H9 (cell line): ENCODE measurements at regions not wholly inside any gene's neighbourhood (a gene's known extent, or its start where the extent isn't known, plus 50 kb on each side); places are given as distances from the start of the nearest gene placed in this dataset.

Experiments used
- DNase-seq: peaks from one replicate; pipeline ENCODE4 v3.0.0-alpha.2; 2017
- H2AFZ ChIP-seq: one replicate; pipeline ENCODE4 v1.6.1; 2013; ENCODE audit warnings: mild to moderate bottlenecking, low read length, control low read depth, moderate library complexity
- H2AK5ac ChIP-seq: 2 replicates; pipeline ENCODE4 v1.6.1; 2013; ENCODE audit warnings: low read length, control low read depth, mixed read lengths; ENCODE audit not compliant: insufficient read length
- H2BK120ac ChIP-seq: one replicate; pipeline ENCODE4 v1.6.1; 2013; ENCODE audit warnings: low read depth, mild to moderate bottlenecking, low read length, control low read depth, inconsistent platforms; ENCODE audit not compliant: poor library complexity, severe bottlenecking
- H2BK12ac ChIP-seq: 2 replicates; pipeline ENCODE4 v1.6.1; 2013; ENCODE audit warnings: low read length, control low read depth, mixed read lengths, low read depth; ENCODE audit not compliant: insufficient read length
- H2BK15ac ChIP-seq: 2 replicates; pipeline ENCODE4 v1.6.1; 2013; ENCODE audit warnings: low read depth, low read length, control low read depth
- H2BK20ac ChIP-seq: one replicate; pipeline ENCODE4 v1.6.1; 2013; ENCODE audit warnings: low read depth, mild to moderate bottlenecking, low read length, control low read depth, inconsistent platforms; ENCODE audit not compliant: poor library complexity, severe bottlenecking
- H2BK5ac ChIP-seq: 2 replicates; pipeline ENCODE4 v1.6.1; 2013; ENCODE audit warnings: low read length, control low read depth, mixed read lengths; ENCODE audit not compliant: insufficient read length
- H3K14ac ChIP-seq: 2 replicates; pipeline ENCODE4 v1.6.1; 2013; ENCODE audit warnings: low read length, control low read depth; ENCODE audit not compliant: insufficient read depth
- H3K18ac ChIP-seq: 2 replicates; pipeline ENCODE4 v1.6.1; 2013; ENCODE audit warnings: low read depth, mild to moderate bottlenecking, mixed read lengths, low read length, control low read depth; ENCODE audit not compliant: insufficient read length
- H3K23ac ChIP-seq: 2 replicates; pipeline ENCODE4 v1.6.1; 2013; ENCODE audit warnings: low read length, control low read depth, mixed read lengths, low read depth; ENCODE audit not compliant: insufficient read length
- H3K23me2 ChIP-seq: 2 replicates; pipeline ENCODE4 v1.6.1; 2013; ENCODE audit warnings: low read depth, mild to moderate bottlenecking, mixed read lengths, low read length, control low read depth; ENCODE audit not compliant: insufficient read length, poor library complexity, severe bottlenecking
- H3K27ac ChIP-seq: 2 replicates; pipeline ENCODE4 v1.5.1; 2013; ENCODE audit warnings: low read length, control low read depth, mixed read lengths, low read depth; ENCODE audit not compliant: insufficient read length
- H3K27me3 ChIP-seq: 2 replicates; pipeline ENCODE4 v1.6.1; 2013; ENCODE audit warnings: low read length, control low read depth, inconsistent platforms; ENCODE audit not compliant: insufficient read depth
- H3K4ac ChIP-seq: 2 replicates; pipeline ENCODE4 v1.6.1; 2013; ENCODE audit warnings: low read depth, mild to moderate bottlenecking, control low read depth, inconsistent platforms, low read length, moderate library complexity
- H3K4me1 ChIP-seq: 2 replicates; pipeline ENCODE4 v1.6.1; 2013; ENCODE audit warnings: low read length, control low read depth, inconsistent platforms; ENCODE audit not compliant: insufficient read depth
- H3K4me2 ChIP-seq: 2 replicates; pipeline ENCODE4 v1.6.1; 2013; ENCODE audit warnings: low read length, control low read depth, mixed read lengths; ENCODE audit not compliant: insufficient read length, insufficient read depth
- H3K56ac ChIP-seq: 2 replicates; pipeline ENCODE4 v1.6.1; 2013; ENCODE audit warnings: low read depth, mild to moderate bottlenecking, mixed read lengths, low read length, control low read depth; ENCODE audit not compliant: insufficient read length
- H3K79me1 ChIP-seq: 2 replicates; pipeline ENCODE4 v1.6.1; 2013; ENCODE audit warnings: low read depth, mild to moderate bottlenecking, moderate library complexity, low read length, control low read depth, inconsistent platforms; ENCODE audit not compliant: insufficient read depth, poor library complexity, severe bottlenecking
- H3K79me2 ChIP-seq: 2 replicates; pipeline ENCODE4 v1.6.1; 2013; ENCODE audit warnings: low read length, control low read depth, inconsistent platforms; ENCODE audit not compliant: insufficient read depth
- H3K9ac ChIP-seq: 2 replicates; pipeline ENCODE4 v1.6.1; 2013; ENCODE audit warnings: low read length, control low read depth, mixed read lengths; ENCODE audit not compliant: insufficient read length; ENCODE audit errors: extremely low read depth
- H3K9me3 ChIP-seq: one replicate; pipeline ENCODE4 v1.6.1; 2013; ENCODE audit warnings: low read depth, low read length, inconsistent platforms; ENCODE audit not compliant: control insufficient read depth
- H3T11ph ChIP-seq: one replicate; pipeline ENCODE4 v1.6.1; 2013; ENCODE audit warnings: mild to moderate bottlenecking, low read length, control low read depth, inconsistent platforms
- H4K20me1 ChIP-seq: one replicate; pipeline ENCODE4 v1.6.1; 2013; ENCODE audit not compliant: control insufficient read depth, insufficient read length, insufficient read depth
- H4K5ac ChIP-seq: 2 replicates; pipeline ENCODE4 v1.6.1; 2013; ENCODE audit warnings: low read depth, mild to moderate bottlenecking, mixed read lengths, low read length, control low read depth; ENCODE audit not compliant: insufficient read length
- H4K8ac ChIP-seq: replicated peaks from 2 replicates; pipeline ENCODE4 v1.6.1; 2013; ENCODE audit warnings: low read length, control low read depth, mixed read lengths, low read depth; ENCODE audit not compliant: insufficient read length
- H4K91ac ChIP-seq: 2 replicates; pipeline ENCODE4 v1.6.1; 2013; ENCODE audit warnings: low read depth, mild to moderate bottlenecking, moderate library complexity, mixed read lengths, low read length, control low read depth; ENCODE audit not compliant: insufficient read length
- H3K27ac Mint-ChIP-seq, 3 experiments: 2 replicates in 2 of 3; 3 replicates in 1 of 3; pipeline ENCODE4 v1.8.0; 2020 to 2021; ENCODE audit warnings: mixed read lengths in 3 of 3, mild to moderate bottlenecking in 1 of 3, moderate library complexity in 1 of 3
- H3K27me3 Mint-ChIP-seq: 2 replicates; pipeline ENCODE4 v1.8.0; 2021; ENCODE audit warnings: low read depth, mild to moderate bottlenecking, moderate library complexity, mixed read lengths
- H3K36me3 Mint-ChIP-seq, 3 experiments: 2 replicates in 2 of 3; 3 replicates in 1 of 3; pipeline ENCODE4 v1.8.0; 2020 to 2021; ENCODE audit warnings: low read depth in 3 of 3, mixed read lengths in 3 of 3; ENCODE audit not compliant: insufficient read depth in 1 of 3
- H3K4me1 Mint-ChIP-seq, 2 experiments: 2 replicates each; pipeline ENCODE4 v1.8.0; 2020; ENCODE audit warnings: mixed read lengths in 2 of 2
- H3K4me3 Mint-ChIP-seq, 2 experiments: 2 replicates in 1 of 2; 3 replicates in 1 of 2; pipeline ENCODE4 v1.8.0; 2020 to 2021; ENCODE audit warnings: mild to moderate bottlenecking in 2 of 2, mixed read lengths in 2 of 2, moderate library complexity in 1 of 2
- H3K9me3 Mint-ChIP-seq, 2 experiments: 2 replicates in 1 of 2; 3 replicates in 1 of 2; pipeline ENCODE4 v1.8.0; 2020; ENCODE audit warnings: mild to moderate bottlenecking in 2 of 2, mixed read lengths in 2 of 2, moderate library complexity in 1 of 2
- whole genome bisulfite sequencing: extraction: QIAGEN DNeasy Blood & Tissue Kit; methylation state at CpG from one replicate; pipeline ENCODE4 v1.1.7; 2013; ENCODE audit warnings: missing lambda C conversion rate, low lambda C conversion rate, mixed read lengths; ENCODE audit not compliant: insufficient read length; ENCODE audit errors: extremely low coverage; 5-methylcytosine and 5-hydroxymethylcytosine counted together
- TF ChIP-seq, protein P1 (sequence below): fragments of 200-600 bp; sonication (generic); conservative IDR thresholded peaks from 3 replicates; pipeline ENCODE4 v1.8.0; 2021; ENCODE audit warnings: antibody characterized with exemption, mild to moderate bottlenecking

DNA sequence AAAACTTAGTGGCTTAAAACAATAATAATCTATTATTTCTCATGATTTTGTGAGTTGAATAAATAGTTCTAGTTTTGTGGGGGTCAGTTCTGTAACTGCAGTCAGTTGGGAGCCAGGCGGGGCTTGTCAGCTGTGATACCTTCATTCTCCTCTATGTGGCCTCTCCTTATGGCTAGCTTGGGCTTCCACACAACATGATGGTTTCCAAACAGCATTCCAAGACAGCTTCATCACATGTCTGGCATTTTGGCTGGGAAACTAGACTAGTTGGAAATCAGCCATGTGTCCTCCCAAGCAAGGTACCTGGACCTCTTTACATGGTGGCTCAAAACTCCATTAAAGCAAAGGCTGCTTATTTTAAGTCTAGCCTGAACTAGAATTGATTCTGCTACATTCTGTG, 61.4 kb upstream of the RANBP3L start:
- no peak overlapping the region for H3K56ac ChIP-seq
- no peaks in the 10 kb centered on the region for H4K20me1 ChIP-seq
- TF ChIP-seq, protein P1, sequence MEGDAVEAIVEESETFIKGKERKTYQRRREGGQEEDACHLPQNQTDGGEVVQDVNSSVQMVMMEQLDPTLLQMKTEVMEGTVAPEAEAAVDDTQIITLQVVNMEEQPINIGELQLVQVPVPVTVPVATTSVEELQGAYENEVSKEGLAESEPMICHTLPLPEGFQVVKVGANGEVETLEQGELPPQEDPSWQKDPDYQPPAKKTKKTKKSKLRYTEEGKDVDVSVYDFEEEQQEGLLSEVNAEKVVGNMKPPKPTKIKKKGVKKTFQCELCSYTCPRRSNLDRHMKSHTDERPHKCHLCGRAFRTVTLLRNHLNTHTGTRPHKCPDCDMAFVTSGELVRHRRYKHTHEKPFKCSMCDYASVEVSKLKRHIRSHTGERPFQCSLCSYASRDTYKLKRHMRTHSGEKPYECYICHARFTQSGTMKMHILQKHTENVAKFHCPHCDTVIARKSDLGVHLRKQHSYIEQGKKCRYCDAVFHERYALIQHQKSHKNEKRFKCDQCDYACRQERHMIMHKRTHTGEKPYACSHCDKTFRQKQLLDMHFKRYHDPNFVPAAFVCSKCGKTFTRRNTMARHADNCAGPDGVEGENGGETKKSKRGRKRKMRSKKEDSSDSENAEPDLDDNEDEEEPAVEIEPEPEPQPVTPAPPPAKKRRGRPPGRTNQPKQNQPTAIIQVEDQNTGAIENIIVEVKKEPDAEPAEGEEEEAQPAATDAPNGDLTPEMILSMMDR: peak; percentile 48
- no peak overlapping the region for H4K91ac ChIP-seq
- H3K4me2 ChIP-seq: no peak overlapping the region
- no peak overlapping the region for H3T11ph ChIP-seq
- no peaks in the 10 kb centered on the region for H3K27me3 ChIP-seq
- Mint-ChIP-seq H3K27ac (no peak overlapping the region), H3K9me3 (no peaks in the 10 kb centered on the region), H3K4me1 (peaks cover 17 to 19% of the 10 kb centered on the region in 2 experiments), H3K27me3 (no peaks in the 10 kb centered on the region), H3K36me3 (no peaks in the 10 kb centered on the region), H3K4me3 (no peak overlapping the region)
- H3K23me2 ChIP-seq: no peaks in the 10 kb centered on the region
- WGBS: no CpG with 5 or more reads among the region's 1 CpG
- H3K4ac ChIP-seq: no peak overlapping the region
- H3K79me2 ChIP-seq: 0 out of 2 replicates have a peak, but pooled peaks cover 1% of the 10 kb centered on the region
- H3K4me1 ChIP-seq: no peaks in the 10 kb centered on the region
- no peak overlapping the region for H3K9ac ChIP-seq
- H2AK5ac ChIP-seq: no peak overlapping the region
- H2AFZ ChIP-seq: peak overlapping the region; percentile 51
- no peak overlapping the region for H2BK15ac ChIP-seq
- H3K14ac ChIP-seq: no peak overlapping the region
- no peak overlapping the region for H2BK12ac ChIP-seq
- no peak overlapping the region for H3K23ac ChIP-seq
- DNase-seq: peak; percentile 42
- no peak overlapping the region for H4K5ac ChIP-seq
- no peak overlapping the region for H2BK120ac ChIP-seq
- H3K18ac ChIP-seq: no peak overlapping the region
- H2BK20ac ChIP-seq: no peak overlapping the region
- no peaks in the 10 kb centered on the region for H3K9me3 ChIP-seq
- no peak overlapping the region for H4K8ac ChIP-seq
- H3K79me1 ChIP-seq: no peaks in the 10 kb centered on the region
- no peak overlapping the region for H3K27ac ChIP-seq
- no peak overlapping the region for H2BK5ac ChIP-seq
